DMS53 treated with DMSO at 0.1 percent for 48 hours (cell line): ENCODE measurements at regions not wholly inside any gene's neighbourhood (a gene's known extent, or its start where the extent isn't known, plus 50 kb on each side); places are given as distances from the start of the nearest gene placed in this dataset.
A peak's percentile ranks its signal among the peaks of the same experiment; 100 is the strongest.

Source experiments
- DNase-seq: peaks from one replicate; lab custom pipeline; 2025; ENCODE audit not compliant: unreplicated experiment; lab: John Stamatoyannopoulos, UW

- DNase-seq, result no peak
Measured at GRCh38 chr1:193566735-193567134, 380.3 kb upstream of the B3GALT2 start.

DNA sequence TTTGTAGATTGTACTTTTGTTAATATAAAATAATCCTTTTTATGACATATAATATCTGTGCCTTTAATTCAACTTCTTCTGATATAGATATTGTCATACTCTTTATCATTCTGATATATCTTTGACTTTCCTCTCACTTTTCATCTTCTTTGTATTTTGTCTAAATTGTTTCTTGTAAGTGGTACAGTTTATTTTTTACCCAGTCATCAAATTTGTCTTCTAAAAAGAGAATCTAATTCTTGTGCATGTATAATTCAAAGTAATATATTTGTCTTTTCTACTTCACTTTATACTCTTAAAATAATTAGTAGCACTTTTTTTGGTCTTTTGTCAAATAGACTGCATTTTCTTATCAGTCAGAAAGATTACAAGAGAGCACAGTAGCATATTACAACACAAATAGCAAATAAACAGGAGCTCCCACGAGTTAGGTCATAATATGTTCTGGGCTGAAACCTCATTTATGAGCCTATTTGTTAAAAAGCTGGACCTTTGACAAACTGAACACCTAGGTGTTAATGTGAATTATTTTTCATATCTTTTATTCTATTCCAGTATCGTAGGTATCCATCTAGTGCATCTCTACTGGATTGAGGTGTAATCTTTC, 379.7 kb upstream of the B3GALT2 start:
- no peak for DNase-seq

DNA sequence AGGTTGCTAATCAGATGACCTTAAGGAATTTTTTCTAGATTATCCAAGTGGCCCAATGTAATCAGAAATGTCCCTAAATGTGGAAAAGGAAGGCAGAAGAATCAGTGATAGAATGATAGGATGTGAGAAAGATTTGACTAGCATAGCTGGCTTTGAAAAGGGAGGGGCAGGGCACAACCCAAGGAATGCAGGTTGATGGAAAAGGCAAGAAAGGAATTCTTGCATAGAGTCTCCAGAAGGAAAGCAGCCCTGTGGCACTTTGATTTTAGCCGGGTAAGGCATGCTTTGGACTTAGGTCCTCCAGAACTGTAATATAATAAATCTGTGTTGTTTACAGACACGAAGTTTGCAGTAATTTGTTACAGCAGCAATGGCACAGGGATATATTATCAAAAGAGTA, 375.7 kb upstream of the B3GALT2 start:
- no peak for DNase-seq

- peak; percentile 41 for DNase-seq
Measured at GRCh38 chr1:193558491-193559028, 372.1 kb upstream of the B3GALT2 start.

DNA sequence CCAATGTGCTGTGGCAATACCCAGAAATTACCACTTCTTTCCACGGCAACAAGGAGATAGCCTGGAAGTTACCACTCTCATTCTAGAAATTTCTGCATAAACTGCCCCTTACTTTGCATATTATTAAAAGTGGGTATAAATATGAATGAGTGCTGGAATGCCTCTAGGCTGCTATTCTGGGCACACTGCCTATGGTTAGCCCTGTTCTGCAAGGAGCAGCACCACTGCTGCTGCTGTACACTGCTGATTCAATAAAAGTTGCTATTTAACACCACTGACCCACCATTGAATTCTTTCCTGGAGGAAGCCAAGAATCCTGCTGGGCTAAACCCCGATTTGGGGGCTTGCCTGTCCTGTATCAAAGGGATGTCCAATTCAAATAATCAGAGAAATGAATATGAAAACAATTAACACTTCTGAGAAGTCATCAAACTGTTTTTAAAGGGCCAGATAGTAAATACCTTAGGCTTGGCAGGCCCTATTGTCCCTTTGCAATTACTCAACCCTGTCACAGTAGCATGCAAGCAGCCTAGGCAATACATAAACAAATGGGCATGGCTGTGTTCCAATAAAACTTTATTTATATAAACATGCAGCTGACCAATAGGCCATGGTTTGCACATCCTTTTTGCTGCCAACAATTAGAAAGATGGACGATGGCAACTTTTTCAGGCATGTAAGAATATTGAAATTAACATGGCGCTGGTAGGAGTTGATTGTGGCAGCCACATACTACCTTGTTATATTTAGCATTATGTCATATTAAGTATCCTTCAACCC, 369.4 kb upstream of the B3GALT2 start:
- no peak for DNase-seq

GRCh38 chr1:193553564-193553963, 367.2 kb upstream of the B3GALT2 start:
- DNase-seq, result no peak

DNA sequence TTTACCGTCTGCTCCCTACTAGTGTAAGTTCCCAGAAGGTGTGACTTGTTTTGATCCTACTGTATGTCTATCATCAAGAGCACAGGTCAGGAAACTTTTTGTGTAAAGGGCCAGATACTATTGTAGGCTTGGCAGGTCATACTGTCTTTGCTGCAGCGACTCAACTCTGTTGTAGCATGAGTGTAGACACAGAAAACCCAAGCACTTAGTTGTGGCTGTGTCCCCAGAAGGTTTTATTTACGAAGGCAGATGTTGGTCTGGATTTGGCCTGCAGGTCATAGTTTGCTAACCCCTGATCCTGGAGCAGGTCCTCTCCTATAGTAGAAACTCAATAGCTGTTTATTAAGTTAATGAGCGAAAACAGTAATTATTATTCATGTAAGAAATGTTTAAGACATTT, 365.9 kb upstream of the B3GALT2 start:
- no peak for DNase-seq

DNA sequence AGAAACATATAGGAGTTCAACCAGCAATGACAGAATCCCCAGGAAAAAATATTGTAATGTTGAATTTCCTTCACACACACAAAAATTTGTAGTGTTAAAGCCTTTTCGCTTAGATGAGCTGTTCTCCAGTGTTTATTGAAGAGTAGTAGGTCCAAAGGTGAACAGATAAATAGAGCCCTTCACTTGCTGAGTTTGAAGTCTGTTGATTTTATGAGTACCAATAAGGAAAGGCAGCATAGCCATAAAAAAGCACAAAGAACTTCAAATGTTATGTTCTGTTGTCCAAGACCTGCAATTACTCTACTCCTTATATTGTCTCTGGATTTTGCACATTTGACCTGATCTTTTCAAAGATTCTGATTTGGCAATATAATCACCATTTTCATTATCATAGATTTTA, 362.7 kb upstream of the B3GALT2 start:
- no peak for DNase-seq

- no peak for DNase-seq
Measured at GRCh38 chr1:193545171-193545570, 358.8 kb upstream of the B3GALT2 start.

- DNase-seq, result no peak
Measured at GRCh38 chr1:193543259-193543658, 356.8 kb upstream of the B3GALT2 start.

DNA sequence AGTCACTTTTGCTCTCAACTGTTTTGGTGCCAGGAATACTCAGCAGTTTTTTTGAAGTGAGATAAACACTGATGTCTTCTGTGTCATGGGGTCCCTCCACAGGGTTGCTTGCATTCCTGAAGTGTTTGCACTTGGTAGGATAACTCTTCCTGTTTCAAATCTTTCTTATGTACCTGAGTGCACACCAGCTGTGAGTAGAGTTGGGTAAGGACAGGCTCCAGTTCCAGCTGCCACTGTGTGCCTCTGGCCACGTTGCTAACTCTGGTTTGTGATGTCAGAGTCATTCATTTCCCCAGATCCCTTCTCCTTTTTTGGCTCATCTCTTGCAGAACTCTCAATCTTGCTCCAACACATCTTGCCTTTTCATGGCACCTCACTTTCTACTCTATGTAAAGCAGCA, 356.3 kb upstream of the B3GALT2 start:
- DNase-seq, result peak; percentile 35

DNA sequence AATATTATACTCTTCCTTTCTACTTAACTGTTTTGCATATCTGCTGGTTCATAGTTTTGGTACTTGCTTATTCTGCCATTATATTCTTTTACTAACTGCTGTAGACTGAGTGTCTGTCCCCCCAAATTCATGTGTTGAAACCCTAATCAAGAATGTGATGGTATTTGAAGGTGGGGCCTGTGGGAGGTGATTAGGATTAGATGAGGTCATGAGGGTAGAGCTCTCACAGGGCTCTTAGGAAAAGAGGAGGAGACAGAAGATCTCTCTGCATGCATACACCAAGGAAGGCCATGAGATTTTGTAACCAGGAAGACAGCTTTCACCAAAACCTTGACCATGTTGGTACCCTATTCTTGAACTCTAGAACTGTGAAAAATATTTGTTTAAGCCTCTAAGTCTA, 354.1 kb upstream of the B3GALT2 start:
- DNase-seq, result no peak

- no peak for DNase-seq
Measured at GRCh38 chr1:193539731-193540459, 353.5 kb upstream of the B3GALT2 start.

DNA sequence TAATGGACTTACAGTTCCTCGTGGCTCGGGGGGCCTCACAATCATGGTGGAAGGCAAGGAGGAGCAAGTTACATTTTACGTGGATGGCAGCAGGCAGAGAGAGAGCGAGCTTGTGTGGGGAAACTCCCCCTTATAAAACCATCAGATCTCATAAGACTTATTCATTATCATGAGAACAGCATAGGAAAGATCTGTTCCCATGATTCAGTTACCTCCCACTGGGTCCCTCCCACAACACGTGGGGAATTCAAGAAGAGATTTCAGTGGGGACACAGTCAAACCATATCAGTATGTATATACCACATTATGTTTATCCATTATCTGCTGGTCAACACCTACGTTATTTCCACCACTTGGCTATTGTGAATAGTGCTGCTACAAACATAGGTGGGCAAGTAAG, 352.3 kb upstream of the B3GALT2 start:
- no peak for DNase-seq

DNA sequence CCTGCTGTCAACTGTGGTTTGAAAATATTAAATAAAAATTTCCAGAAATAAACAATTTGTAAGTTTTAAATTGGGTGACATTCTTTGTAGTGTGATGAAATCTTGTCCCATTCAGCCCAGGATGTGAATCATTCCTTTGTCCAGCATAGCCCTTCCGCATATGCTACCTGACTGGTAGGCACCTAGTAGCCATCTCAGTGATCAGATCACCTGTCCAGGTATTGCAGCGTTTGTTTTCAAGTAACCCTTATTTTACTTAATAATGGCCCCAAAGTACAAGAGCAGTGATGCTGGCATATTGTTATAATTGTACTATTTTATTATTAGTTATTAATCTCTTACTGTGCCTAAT, 351.6 kb upstream of the B3GALT2 start:
- DNase-seq, result no peak

DNA sequence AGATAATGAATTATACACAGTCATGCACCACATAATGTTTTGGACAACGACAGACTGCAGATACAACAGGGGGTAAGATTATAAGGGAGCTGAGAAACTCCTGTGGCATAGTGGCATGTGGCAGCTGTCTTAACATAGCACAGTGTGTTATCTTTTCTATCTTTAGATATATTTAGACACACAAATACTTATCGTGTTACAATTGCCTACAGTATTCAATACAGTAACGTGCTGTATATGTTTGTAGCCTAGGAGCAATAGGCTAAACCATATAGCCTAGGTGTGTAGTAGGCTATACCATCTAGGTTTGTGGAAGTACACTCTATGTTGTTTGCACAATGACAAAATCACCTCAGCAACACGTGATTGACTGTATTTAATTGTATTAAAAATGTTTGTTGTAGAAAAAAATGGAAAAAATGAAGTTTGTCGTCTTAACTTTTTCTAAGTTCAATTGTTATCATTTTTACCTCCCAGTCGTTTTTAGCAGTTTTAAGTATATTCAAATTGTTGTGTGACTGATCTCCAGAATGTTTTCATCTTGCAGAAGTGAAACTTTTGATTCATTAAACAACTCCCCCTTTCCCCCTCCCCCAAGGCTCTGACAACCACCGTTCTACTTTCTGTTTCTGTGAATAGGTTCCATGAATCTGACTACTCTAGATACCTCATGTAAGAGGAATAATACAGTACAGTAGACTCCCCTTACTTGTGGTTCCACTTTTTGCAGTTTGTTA, 351.0 kb upstream of the B3GALT2 start:
- DNase-seq, result no peak

- DNase-seq, result no peak
Measured at GRCh38 chr1:193533853-193534252, 347.4 kb upstream of the B3GALT2 start.

GRCh38 chr1:193525917-193526710, 339.7 kb upstream of the B3GALT2 start:
- DNase-seq, result peak; percentile 43

- no peak for DNase-seq
Measured at GRCh38 chr1:193525411-193525810, 339.0 kb upstream of the B3GALT2 start.

DNA sequence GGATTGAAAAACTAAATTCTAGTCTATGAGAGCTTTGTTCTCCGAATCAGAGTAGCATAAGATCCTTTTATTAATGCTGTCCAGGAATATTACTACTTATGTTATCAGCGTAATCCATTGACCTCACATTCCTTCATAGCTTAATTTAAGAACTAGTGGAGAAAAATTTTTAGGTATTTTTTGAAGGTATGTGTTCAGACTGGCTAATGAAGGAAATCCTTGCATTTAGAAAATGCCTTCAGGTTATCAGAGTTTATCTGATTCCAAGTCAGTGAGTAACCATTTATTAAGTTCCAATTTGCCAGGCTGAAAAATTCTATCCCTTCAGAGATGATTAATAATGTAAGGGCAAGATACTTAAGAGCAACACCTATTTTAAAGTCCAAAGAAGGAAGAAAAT, 338.2 kb upstream of the B3GALT2 start:
- DNase-seq, result no peak

DNA sequence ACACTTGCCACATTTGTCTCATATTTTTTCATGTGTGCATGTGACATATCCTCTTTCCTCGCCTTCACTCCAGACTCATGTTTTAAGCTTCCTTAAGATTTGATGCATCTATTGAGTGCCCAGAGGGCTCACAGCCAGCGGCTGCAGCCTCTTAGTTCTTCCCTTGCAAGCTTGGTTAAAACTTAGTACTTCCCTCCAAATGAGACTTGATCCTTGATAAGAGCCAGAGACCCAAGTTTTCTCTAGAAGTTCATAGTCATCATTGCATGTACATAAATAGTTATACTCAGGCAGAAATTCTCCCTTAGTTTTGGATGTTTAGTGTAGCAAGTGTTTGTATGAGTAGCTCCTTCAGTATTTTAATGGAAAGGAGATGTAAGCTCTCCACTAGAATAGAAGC, 337.6 kb upstream of the B3GALT2 start:
- DNase-seq, result no peak
